Activated naive CD8-positive, alpha-beta T cell treated with anti-CD3 and anti-CD28 coated beads, Interleukin-2, amount 10 ng/mL, durations not matched to agents 7 days and 5 days (primary cell): ENCODE measurements at regions not wholly inside any gene's neighbourhood (a gene's known extent, or its start where the extent isn't known, plus 50 kb on each side); places are given as distances from the start of the nearest gene placed in this dataset.

Source experiments
- ATAC-seq: fragments of 150-1000 bp; cut with Tn5 transposase; one replicate; pipeline ENCODE4 v1.10.0; 2021; ENCODE audit warnings: low read depth, moderate library complexity
- POLR2A ChIA-PET: fragments of 350-600 bp; sonication (Branson Sonifier 250); formaldehyde crosslinking; loops from one replicate; lab custom pipeline; 2021; ENCODE audit warnings: antibody characterized with exemption; lab: Charles Lee
- DNase-seq: peaks from one replicate; pipeline ENCODE4 v3.0.0; 2021
- H3K27ac Mint-ChIP-seq: one replicate; pipeline ENCODE4 v1.8.0; 2022; ENCODE audit warnings: mild to moderate bottlenecking, mixed read lengths
- H3K27me3 Mint-ChIP-seq: one replicate; pipeline ENCODE4 v1.8.0; 2022; ENCODE audit warnings: mild to moderate bottlenecking, moderate library complexity, mixed read lengths
- H3K36me3 Mint-ChIP-seq: one replicate; pipeline ENCODE4 v1.8.0; 2021; ENCODE audit warnings: mild to moderate bottlenecking, mixed read lengths
- H3K4me1 Mint-ChIP-seq: one replicate; pipeline ENCODE4 v1.8.0; 2021; ENCODE audit warnings: mixed read lengths
- H3K4me3 Mint-ChIP-seq: one replicate; pipeline ENCODE4 v1.8.0; 2022; ENCODE audit warnings: mild to moderate bottlenecking, moderate library complexity, mixed read lengths
- H3K9me3 Mint-ChIP-seq: one replicate; pipeline ENCODE4 v1.8.0; 2021; ENCODE audit warnings: mixed read lengths

DNA sequence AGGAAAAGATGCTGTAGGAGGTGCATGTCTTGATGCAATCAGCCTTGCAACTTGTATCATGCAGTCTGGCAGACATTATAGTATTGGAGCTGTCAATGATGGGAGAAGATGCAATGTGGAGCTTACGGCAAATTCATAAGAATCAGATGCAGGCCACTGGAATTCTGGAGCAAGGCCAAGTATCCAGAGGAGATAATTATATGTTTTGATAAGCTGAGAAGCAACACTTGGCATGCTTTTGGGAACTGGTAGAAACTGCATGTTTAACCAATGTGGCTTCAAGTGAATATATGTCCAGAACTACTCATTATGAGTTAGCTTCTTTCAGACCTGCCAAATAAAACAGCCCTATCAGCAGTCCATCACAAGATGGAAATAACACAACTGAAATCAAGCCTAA is 249.1 kb upstream of the PPFIA2 start:
- Mint-ChIP-seq H3K36me3 (no peaks in the 10 kb centered on the region), H3K4me3 (no peak overlapping the region), H3K4me1 (no peaks in the 10 kb centered on the region), H3K27me3 (peaks cover 2% of the 10 kb centered on the region), H3K9me3 (no peaks in the 10 kb centered on the region), H3K27ac (no peak overlapping the region)
- POLR2A ChIA-PET = no interaction called here
- ATAC-seq (no peak), DNase-seq (no peak)

DNA sequence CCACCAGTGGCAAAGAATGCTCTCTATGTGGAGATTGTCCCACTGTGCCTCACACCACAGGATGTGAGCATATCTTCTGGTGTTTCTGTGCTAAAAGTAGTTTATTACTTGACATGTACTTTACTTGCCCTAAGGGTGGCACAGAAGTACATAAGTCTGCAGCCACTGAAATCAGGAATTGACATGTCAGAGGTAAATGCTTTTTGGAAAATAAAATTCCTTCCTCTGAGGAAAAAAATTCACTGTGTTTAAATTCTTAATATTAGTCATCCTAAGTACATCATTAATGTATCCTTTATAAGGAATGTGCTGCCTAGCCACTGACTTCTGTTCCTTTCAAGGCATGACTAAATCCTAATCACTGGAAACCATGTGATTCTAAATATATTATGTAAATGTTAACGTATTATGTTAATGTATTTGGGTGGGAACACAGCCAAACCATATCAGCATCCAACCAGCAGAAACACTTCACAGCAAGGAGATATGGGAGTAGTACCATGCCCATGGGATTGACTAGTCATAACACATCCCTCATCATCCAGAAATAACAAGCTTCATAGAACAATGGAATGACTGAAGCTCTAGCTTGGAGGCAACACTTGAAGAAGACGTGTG is 239.7 kb upstream of the PPFIA2 start:
- Mint-ChIP-seq H3K4me1 (no peaks in the 10 kb centered on the region), H3K9me3 (peaks cover 2% of the 10 kb centered on the region)
- no peak for ATAC-seq

DNA sequence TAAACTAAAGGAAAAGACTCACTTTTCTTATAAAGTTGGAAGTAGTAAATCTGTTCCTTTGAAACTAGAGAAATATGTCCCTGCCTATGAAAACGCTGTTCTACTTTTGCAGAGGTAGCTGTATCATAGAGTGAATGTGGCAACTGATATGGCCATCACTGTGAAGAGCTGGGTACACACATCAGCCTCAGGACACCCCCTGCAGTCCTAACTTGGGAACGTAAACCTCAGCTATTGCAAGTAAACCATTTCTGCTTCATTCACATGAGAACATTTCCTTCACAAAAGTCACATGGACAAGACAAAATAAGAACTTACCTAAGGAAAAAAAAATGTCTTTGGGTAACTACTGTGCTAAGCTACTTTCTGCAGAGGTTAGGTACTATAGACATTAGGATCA is 233.3 kb upstream of the PPFIA2 start:
- no peaks in the 10 kb centered on the region for H3K36me3 Mint-ChIP-seq
- no peaks in the 10 kb centered on the region for H3K27me3 Mint-ChIP-seq
- DNase-seq (peak; percentile 29), ATAC-seq (peak; percentile 100)
- H3K4me3 Mint-ChIP-seq = no peak overlapping the region
- no peak overlapping the region for H3K27ac Mint-ChIP-seq
- H3K9me3 Mint-ChIP-seq = no peaks in the 10 kb centered on the region
- H3K4me1 Mint-ChIP-seq = peaks cover 5% of the 10 kb centered on the region
- POLR2A ChIA-PET = no interaction called here

More for the DNA sequence above, 239.7 kb upstream of the PPFIA2 start:
- Mint-ChIP-seq H3K4me3 (no peak overlapping the region), H3K27me3 (no peaks in the 10 kb centered on the region), H3K36me3 (no peaks in the 10 kb centered on the region), H3K27ac (no peak overlapping the region)
- no peak for DNase-seq
- POLR2A ChIA-PET = no interaction called here

DNA sequence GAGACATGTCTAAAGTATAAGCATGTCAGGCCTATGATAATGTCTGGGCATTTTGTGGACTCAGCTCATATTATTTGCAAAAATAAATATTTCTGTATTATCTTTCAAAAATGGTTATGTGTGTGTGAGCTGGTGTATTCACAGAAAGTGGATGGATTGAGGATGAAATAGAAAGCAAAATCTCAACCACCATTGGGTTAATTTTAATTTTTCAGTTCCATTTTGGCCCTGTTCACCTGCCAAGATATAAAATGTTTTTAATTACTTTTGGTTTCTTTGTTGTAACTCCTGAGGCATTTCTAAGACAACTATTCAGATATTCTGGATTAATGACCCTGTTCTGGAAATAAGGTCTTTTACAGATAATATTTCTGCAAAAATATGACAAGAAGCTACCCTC is 232.7 kb upstream of the PPFIA2 start:
- DNase-seq (no peak), ATAC-seq (no peak)
- H3K27ac Mint-ChIP-seq = no peak overlapping the region
- no peaks in the 10 kb centered on the region for H3K27me3 Mint-ChIP-seq
- POLR2A ChIA-PET = interaction anchor here (0.5 kb wide), 1 partner anchor 1722 kb away, joined by 4 read pairs; no protein-coding TSS in a partner anchor
- no peaks in the 10 kb centered on the region for H3K9me3 Mint-ChIP-seq
- peaks cover 5% of the 10 kb centered on the region for H3K4me1 Mint-ChIP-seq
- H3K4me3 Mint-ChIP-seq = no peak overlapping the region
- H3K36me3 Mint-ChIP-seq = no peaks in the 10 kb centered on the region

DNA sequence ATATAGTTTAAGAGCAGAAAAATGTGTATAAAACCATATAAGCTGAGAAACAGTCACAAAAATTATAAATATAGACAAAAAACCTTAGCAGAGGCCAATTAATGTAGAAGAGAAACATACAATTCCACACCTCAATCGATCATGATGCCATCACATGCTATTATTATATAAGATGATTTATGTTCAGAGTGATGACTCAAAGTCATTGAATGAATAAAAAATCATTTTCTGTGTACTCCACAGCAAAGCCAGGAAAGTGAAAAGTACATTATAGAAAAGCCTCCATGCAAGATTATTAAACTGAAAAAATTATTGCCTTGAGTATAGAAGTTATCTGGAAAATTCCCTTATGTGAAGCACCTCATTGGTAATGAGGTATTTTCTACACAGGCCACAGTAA is 229.2 kb upstream of the PPFIA2 start:
- POLR2A ChIA-PET = no interaction called here
- Mint-ChIP-seq H3K4me3 (no peak overlapping the region), H3K4me1 (peaks cover 5% of the 10 kb centered on the region), H3K27ac (no peak overlapping the region), H3K27me3 (no peaks in the 10 kb centered on the region), H3K9me3 (no peaks in the 10 kb centered on the region), H3K36me3 (no peaks in the 10 kb centered on the region)
- DNase-seq = no peak
- ATAC-seq = no peak

DNA sequence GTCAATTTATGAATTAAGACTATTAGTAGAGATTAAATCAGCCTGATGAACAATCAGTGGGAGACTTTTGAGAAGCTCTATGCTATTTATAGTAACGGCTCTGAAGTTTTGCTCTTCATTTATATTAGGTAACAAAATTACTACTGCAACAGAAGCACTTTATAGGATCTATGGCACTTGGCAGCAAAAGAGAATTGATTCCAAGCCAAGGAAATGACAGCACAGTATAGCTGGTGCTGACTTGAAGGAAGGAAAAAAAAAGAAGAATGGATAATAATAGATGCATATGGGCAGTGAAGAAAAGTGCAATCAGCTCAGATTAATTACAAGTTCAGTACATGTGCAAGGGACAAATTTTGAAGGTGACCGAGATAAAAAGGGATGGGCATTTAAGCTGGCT is 228.2 kb upstream of the PPFIA2 start:
- ATAC-seq = no peak
- POLR2A ChIA-PET = no interaction called here
- H3K36me3 Mint-ChIP-seq = no peaks in the 10 kb centered on the region
- no peak overlapping the region for H3K27ac Mint-ChIP-seq
- no peaks in the 10 kb centered on the region for H3K27me3 Mint-ChIP-seq
- H3K9me3 Mint-ChIP-seq = no peaks in the 10 kb centered on the region
- H3K4me1 Mint-ChIP-seq = peaks cover 1% of the 10 kb centered on the region
- H3K4me3 Mint-ChIP-seq = no peak overlapping the region
- no peak for DNase-seq

DNA sequence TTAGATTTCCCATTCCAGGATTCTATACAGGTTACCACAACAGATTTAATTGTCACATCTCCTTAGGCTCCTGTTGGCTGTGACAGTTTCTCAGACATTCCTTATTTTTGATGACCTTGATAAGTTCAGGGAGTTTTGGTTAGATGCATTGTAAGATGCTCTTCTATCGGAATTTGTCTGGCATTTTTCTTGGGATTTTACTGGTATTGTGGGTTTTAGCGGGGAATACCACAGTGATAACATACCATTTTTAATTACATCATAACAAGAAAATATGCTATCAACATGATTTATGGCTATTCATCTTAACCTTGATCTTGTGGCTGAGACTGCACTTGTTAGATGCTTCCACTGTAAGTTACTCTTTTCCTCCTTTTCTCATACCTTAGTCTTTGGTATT is 217.5 kb upstream of the PPFIA2 start:
- peaks cover 6% of the 10 kb centered on the region for H3K9me3 Mint-ChIP-seq
- no peak for ATAC-seq
- peaks cover 2% of the 10 kb centered on the region for H3K36me3 Mint-ChIP-seq
- H3K27ac Mint-ChIP-seq = no peak overlapping the region
- no peak overlapping the region for H3K4me3 Mint-ChIP-seq
- peaks cover 3% of the 10 kb centered on the region for H3K4me1 Mint-ChIP-seq
- no peak for DNase-seq
- POLR2A ChIA-PET = no interaction called here
- H3K27me3 Mint-ChIP-seq = peaks cover 5% of the 10 kb centered on the region

DNA sequence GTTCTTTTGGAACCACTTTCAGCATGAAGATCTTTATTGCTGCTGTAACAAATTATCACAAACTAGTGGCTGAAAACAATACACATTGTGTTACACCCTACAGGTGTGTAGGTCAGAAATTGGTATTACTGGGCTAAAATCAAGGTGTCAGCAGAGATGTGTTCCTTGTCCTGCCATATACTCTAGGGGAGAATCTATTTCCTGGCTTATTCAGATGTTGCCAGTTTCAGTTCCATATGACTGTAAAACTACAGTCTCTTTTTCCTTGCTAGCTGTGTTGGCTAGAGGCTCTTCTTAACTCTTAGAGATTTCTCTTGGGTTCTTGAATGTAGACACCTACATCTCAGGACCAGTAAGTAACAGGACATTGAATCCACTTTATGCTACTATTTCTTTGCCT is 215.6 kb upstream of the PPFIA2 start:
- H3K27me3 Mint-ChIP-seq = peaks cover 5% of the 10 kb centered on the region
- no peak for DNase-seq

DNA sequence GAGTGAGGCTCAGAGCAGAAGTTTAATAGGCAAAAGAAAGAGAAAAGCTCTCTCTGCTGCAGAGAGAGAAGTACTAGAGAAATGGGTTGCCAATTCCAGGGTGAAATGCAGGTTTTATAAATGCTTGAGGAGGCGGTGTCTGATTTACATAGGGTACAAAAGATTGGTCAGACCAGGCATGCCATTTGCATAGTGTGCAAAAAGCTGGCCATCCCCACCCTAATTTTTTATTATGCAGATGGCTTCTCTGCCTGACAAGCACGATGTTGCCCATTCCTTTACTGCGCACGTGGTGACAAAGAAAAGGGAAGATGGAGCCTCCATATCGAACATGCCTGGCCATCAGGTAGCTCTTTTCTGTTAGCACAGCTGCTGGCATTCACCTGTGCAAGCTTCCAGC is 209.3 kb upstream of the PPFIA2 start:
- Mint-ChIP-seq H3K27me3 (no peaks in the 10 kb centered on the region), H3K27ac (no peak overlapping the region)
- no peak for ATAC-seq

More for the DNA sequence above, 215.6 kb upstream of the PPFIA2 start:
- Mint-ChIP-seq H3K4me3 (no peak overlapping the region), H3K4me1 (peaks cover 3% of the 10 kb centered on the region), H3K36me3 (peaks cover 2% of the 10 kb centered on the region), H3K9me3 (peaks cover 4% of the 10 kb centered on the region), H3K27ac (no peak overlapping the region)
- POLR2A ChIA-PET = no interaction called here
- ATAC-seq = no peak

DNA sequence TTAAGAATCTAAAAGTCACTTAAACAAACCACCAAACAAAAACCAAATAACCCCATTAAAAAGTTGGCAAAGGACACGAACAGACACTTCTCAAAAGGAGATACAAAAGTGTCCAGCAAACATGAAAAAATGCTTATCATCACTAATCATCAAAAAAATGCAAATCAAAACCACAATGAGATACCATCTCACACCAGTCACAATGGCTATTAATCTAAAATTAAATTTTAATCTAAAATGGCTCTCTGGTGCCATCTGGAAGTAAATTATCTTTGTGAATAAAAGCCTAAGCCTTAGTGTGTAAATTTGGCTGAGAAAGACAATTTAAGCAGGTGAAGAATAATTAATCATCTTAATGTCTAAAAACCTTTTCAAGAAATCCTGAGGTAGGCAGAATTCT is 204.5 kb upstream of the PPFIA2 start:
- POLR2A ChIA-PET = no interaction called here
- no peaks in the 10 kb centered on the region for H3K4me1 Mint-ChIP-seq
- no peak overlapping the region for H3K27ac Mint-ChIP-seq
- H3K9me3 Mint-ChIP-seq = no peaks in the 10 kb centered on the region
- DNase-seq (no peak), ATAC-seq (no peak)
- no peaks in the 10 kb centered on the region for H3K36me3 Mint-ChIP-seq
- no peak overlapping the region for H3K4me3 Mint-ChIP-seq
- H3K27me3 Mint-ChIP-seq = no peaks in the 10 kb centered on the region

More for the DNA sequence above, 209.3 kb upstream of the PPFIA2 start:
- H3K4me1 Mint-ChIP-seq = no peaks in the 10 kb centered on the region
- no peaks in the 10 kb centered on the region for H3K36me3 Mint-ChIP-seq
- no peaks in the 10 kb centered on the region for H3K9me3 Mint-ChIP-seq
- no peak for DNase-seq
- POLR2A ChIA-PET = no interaction called here
- H3K4me3 Mint-ChIP-seq = no peak overlapping the region

DNA sequence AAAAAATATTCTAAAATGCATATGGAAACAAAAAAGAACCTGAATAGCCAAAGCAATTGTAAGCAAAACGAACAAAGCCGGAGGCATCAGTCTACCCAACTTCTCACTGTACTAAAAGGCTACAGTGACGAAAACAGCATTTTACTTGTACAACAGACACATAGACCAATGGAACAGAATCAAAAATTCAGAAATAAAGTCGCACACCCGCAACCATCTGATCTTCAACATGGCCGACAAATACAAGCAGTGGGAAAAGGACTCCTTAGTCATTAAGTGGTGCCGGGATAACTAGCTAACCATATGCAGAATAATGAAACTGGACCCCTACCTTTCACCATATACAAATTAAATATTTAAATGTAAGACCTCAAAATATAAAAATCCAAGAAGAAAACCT is 203.9 kb upstream of the PPFIA2 start:
- no peak overlapping the region for H3K27ac Mint-ChIP-seq
- POLR2A ChIA-PET = no interaction called here
- no peaks in the 10 kb centered on the region for H3K9me3 Mint-ChIP-seq
- no peaks in the 10 kb centered on the region for H3K36me3 Mint-ChIP-seq
- H3K27me3 Mint-ChIP-seq = no peaks in the 10 kb centered on the region
- no peak for DNase-seq
- no peak overlapping the region for H3K4me3 Mint-ChIP-seq
- no peaks in the 10 kb centered on the region for H3K4me1 Mint-ChIP-seq
- ATAC-seq = no peak

DNA sequence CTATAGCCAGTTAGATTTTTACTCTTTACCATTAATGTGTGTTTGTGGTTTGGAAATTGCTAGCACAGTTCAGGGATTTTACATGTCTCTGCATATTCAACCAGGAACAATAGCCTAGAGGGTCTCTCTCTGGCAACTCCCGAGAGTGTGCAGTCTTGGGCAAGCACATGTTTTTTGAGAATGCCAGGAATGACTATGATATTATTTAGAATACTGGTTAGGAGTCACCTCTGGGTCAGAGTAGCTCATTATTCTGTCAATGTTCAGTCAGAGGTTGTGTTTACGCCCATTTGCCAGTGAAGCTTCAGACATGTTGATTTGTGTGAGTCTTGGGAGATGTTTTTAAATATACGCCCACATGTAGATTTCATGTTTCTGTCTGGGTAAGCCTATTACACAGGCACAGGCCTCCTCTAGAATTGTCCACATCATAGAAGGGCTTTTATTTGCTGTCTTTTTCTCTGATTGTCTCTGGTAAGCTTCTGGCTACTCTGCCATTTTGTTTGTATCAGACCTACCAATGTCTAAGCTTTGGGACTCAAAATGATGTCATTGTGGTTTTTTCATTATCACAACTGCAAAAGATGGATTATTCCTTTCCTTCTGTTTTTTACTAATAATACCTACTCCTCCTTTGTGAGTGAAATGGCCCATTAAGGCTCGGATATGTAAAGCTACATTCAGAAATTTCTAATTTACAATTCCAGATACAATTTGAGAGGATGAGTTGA is 203.1 kb upstream of the PPFIA2 start:
- H3K36me3 Mint-ChIP-seq = no peaks in the 10 kb centered on the region
- DNase-seq = no peak
- POLR2A ChIA-PET = no interaction called here
- H3K9me3 Mint-ChIP-seq = no peaks in the 10 kb centered on the region
- no peaks in the 10 kb centered on the region for H3K4me1 Mint-ChIP-seq
- no peaks in the 10 kb centered on the region for H3K27me3 Mint-ChIP-seq
- no peak overlapping the region for H3K27ac Mint-ChIP-seq
- no peak overlapping the region for H3K4me3 Mint-ChIP-seq
- no peak for ATAC-seq

DNA sequence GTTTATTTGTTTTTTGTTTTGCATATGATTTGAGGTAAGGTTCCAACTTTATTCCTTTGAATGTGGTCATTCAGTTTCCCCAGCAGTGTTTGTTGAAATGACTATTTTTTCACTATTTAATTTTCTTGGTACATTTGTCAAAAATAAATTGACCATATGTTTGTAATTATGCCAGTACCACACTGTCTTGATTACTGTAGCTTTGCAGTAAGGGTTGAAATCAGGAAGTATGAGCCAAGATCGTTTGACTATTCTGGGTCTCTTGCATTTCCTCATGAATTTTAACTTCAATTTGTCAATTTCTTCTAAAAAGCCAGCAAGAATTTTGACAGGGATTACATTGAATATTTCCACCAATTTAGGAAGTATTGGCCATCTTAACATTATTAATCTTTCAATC is 199.3 kb upstream of the PPFIA2 start:
- Mint-ChIP-seq H3K27me3 (peaks cover 5% of the 10 kb centered on the region), H3K4me3 (no peak overlapping the region), H3K36me3 (peaks cover 2% of the 10 kb centered on the region), H3K4me1 (peaks cover 2% of the 10 kb centered on the region), H3K9me3 (no peaks in the 10 kb centered on the region), H3K27ac (no peak overlapping the region)
- ATAC-seq = no peak
- POLR2A ChIA-PET = no interaction called here
- no peak for DNase-seq

DNA sequence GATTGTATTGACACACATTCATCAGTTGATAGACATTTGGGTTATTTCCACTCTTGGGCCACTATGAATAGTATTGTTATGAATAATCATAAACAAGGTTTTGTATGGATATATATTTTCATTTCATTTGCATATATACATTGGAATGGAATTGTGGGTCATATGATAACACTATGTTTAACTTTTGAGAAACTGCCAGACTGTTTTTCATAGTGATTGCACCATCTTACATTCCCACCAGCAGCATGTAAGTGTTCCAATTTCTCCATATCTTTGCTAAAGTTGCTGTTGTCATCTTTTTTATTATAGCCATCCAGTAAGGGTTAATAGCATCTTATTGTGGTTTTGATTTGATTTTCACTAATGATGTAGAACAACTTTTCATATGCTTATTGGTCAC is 198.5 kb upstream of the PPFIA2 start:
- peaks cover 2% of the 10 kb centered on the region for H3K4me1 Mint-ChIP-seq
- H3K27me3 Mint-ChIP-seq = peaks cover 5% of the 10 kb centered on the region
- H3K36me3 Mint-ChIP-seq = peaks cover 2% of the 10 kb centered on the region
- no peak overlapping the region for H3K27ac Mint-ChIP-seq
- ATAC-seq (no peak), DNase-seq (no peak)
- no peak overlapping the region for H3K4me3 Mint-ChIP-seq
- H3K9me3 Mint-ChIP-seq = no peaks in the 10 kb centered on the region
- POLR2A ChIA-PET = no interaction called here
